ENCODE measurements at regions not wholly inside any gene's neighbourhood (a gene's known extent, or its start where the extent isn't known, plus 50 kb on each side); places are given as distances from the start of the nearest gene placed in this dataset.

DNA sequence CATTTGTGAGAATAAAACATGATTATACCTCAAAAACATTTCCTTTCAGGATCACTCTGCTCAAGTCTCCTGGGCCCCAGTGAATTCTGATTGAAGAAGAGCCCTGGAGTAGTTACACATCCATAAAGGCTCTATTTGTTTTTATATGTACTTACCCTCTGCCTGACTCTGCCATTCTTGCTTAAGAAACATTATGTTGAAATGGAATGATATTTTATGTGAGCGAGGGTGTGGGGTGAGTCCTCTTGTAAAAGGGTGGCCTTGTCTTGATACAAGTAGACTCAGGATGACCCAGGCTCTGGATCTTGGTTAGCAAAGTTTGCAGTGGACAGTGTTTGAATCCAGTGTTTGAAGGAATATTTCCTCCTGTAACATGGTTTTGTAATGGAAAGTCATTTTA, 215.4 kb upstream of the PREP start:
- no peak for TF ChIP-seq CTCF (IDR thresholded peaks at IDR 0.05; ENCODE audit: low read depth, low read length)
- TF ChIP-seq EZH2phosphoT487 (IDR thresholded peaks at IDR 0.05; ENCODE audit: low read depth): no peak
- Histone ChIP-seq H3K4me3 (ENCODE audit: low read length) (no peak overlapping the region), H2AFZ (ENCODE audit: low read depth, low read length) (no peak overlapping the region), H3K4me2 (ENCODE audit: low read length) (no peak overlapping the region), H3K27ac (ENCODE audit: low read length) (no peak overlapping the region), H3K36me3 (replicated peaks; ENCODE audit: low read depth, low read length) (no peaks in the 10 kb centered on the region), H3K4me1 (ENCODE audit: low read length) (no peaks in the 10 kb centered on the region), H3K9ac (ENCODE audit: low read length) (no peak overlapping the region), H3K9me3 (ENCODE audit: insufficient read depth, low read length) (no peaks in the 10 kb centered on the region), H4K20me1 (ENCODE audit: insufficient read depth, low read length) (no peaks in the 10 kb centered on the region), H3K79me2 (ENCODE audit: low read length) (no peaks in the 10 kb centered on the region), H3K27me3 (ENCODE audit: low read depth, low read length) (no peaks in the 10 kb centered on the region)

- Histone ChIP-seq H3K9me3 (ENCODE audit: insufficient read depth, low read length) (no peaks in the 10 kb centered on the region), H3K4me1 (ENCODE audit: low read length) (no peaks in the 10 kb centered on the region), H3K36me3 (replicated peaks; ENCODE audit: low read depth, low read length) (no peaks in the 10 kb centered on the region), H3K79me2 (ENCODE audit: low read length) (no peaks in the 10 kb centered on the region), H3K27me3 (ENCODE audit: low read depth, low read length) (no peaks in the 10 kb centered on the region), H3K27ac (ENCODE audit: low read length) (no peak overlapping the region), H3K4me2 (ENCODE audit: low read length) (no peak overlapping the region), H4K20me1 (ENCODE audit: insufficient read depth, low read length) (no peaks in the 10 kb centered on the region), H3K9ac (ENCODE audit: low read length) (no peak overlapping the region), H3K4me3 (ENCODE audit: low read length) (no peak overlapping the region), H2AFZ (ENCODE audit: low read depth, low read length) (no peak overlapping the region)
- TF ChIP-seq EZH2phosphoT487 (IDR thresholded peaks at IDR 0.05; ENCODE audit: low read depth): no peak
- TF ChIP-seq CTCF (IDR thresholded peaks at IDR 0.05; ENCODE audit: low read depth, low read length): no peak
Observed at GRCh38 chr6:105616521-105616920, 213.6 kb upstream of the PREP start.

DNA sequence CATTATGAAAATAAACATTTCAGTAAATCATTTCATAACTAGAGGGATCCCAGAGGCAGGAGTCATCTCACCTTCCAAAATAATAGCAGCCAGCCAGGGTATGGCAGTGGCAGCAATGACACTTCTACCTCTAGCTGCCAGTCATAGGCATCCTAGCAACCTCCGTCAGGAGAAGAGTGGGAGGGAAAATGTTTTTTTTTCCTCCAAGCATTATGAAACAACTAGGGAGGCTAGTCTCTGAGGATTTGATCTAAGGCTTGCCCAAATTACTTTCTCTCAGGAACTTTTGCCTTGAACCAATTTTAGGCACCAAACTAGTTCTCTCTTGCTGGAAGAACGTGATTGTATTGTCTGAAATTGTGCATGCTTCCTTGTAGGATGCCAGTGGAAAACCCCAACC, 208.7 kb upstream of the PREP start:
- H2AFZ ChIP-seq (ENCODE audit: low read depth, low read length): no peak overlapping the region
- TF ChIP-seq CTCF (IDR thresholded peaks at IDR 0.05; ENCODE audit: low read depth, low read length) (no peak), EZH2phosphoT487 (IDR thresholded peaks at IDR 0.05; ENCODE audit: low read depth) (no peak)
- no peaks in the 10 kb centered on the region for H3K27me3 ChIP-seq (ENCODE audit: low read depth, low read length)
- no peak overlapping the region for H3K4me2 ChIP-seq (ENCODE audit: low read length)
- H3K27ac ChIP-seq (ENCODE audit: low read length): no peak overlapping the region
- no peak overlapping the region for H3K4me3 ChIP-seq (ENCODE audit: low read length)
- no peaks in the 10 kb centered on the region for H4K20me1 ChIP-seq (ENCODE audit: insufficient read depth, low read length)
- H3K36me3 ChIP-seq (replicated peaks; ENCODE audit: low read depth, low read length): no peaks in the 10 kb centered on the region
- H3K9me3 ChIP-seq (ENCODE audit: insufficient read depth, low read length): no peaks in the 10 kb centered on the region
- 0 out of 2 replicates have a peak, but pooled peaks cover under 1% of the 10 kb centered on the region for H3K4me1 ChIP-seq (ENCODE audit: low read length)
- H3K9ac ChIP-seq (ENCODE audit: low read length): no peak overlapping the region
- H3K79me2 ChIP-seq (ENCODE audit: low read length): no peaks in the 10 kb centered on the region

DNA sequence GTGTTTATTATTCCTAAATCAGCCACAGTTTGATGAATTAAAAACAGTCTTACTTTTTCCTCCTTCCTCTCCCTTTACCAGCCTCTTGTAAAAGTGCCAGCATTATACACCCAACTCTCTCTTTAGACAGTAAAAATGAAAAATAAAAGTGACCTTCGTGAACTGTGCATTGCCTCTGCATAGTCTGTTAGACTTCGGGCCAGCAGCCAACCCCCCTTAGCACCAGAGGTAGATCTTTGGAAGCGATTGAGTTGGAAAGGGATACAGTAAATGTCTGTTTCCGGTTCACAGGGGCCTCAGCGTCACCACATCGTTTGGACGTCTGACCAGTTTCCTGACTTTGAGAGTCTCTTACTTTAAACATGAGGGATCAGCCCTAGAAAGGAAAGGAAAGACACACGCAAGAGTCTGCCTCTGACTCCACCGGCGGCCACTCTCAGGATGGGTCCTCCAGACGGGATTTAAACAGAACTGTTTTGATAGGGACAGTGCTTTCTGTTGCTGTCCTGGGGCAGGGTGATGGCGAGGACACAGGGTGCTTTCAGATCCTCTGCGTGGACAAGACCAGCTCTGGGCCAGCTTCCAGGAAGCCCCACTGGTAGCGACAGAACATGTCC, 206.6 kb upstream of the PREP start:
- Histone ChIP-seq H3K9ac (ENCODE audit: low read length) (no peak overlapping the region), H3K4me1 (ENCODE audit: low read length) (0 out of 2 replicates have a peak, but pooled peaks cover 3% of the 10 kb centered on the region), H2AFZ (ENCODE audit: low read depth, low read length) (no peak overlapping the region), H3K4me2 (ENCODE audit: low read length) (no peak overlapping the region), H3K27me3 (ENCODE audit: low read depth, low read length) (no peaks in the 10 kb centered on the region), H3K9me3 (ENCODE audit: insufficient read depth, low read length) (no peaks in the 10 kb centered on the region), H3K27ac (ENCODE audit: low read length) (no peak overlapping the region), H3K4me3 (ENCODE audit: low read length) (no peak overlapping the region), H3K79me2 (ENCODE audit: low read length) (no peaks in the 10 kb centered on the region), H4K20me1 (ENCODE audit: insufficient read depth, low read length) (no peaks in the 10 kb centered on the region), H3K36me3 (replicated peaks; ENCODE audit: low read depth, low read length) (no peaks in the 10 kb centered on the region)
- TF ChIP-seq CTCF (IDR thresholded peaks at IDR 0.05; ENCODE audit: low read depth, low read length): no peak
- TF ChIP-seq EZH2phosphoT487 (IDR thresholded peaks at IDR 0.05; ENCODE audit: low read depth): no peak
